HG03108 (cell line): ENCODE measurements at regions not wholly inside any gene's neighbourhood (a gene's known extent, or its start where the extent isn't known, plus 50 kb on each side); places are given as distances from the start of the nearest gene placed in this dataset.
"Not testable (repeated sequence)": the region's sequence is repeated elsewhere in the genome, so short reads cannot be mapped to it uniquely, and the experiment has no call there.

Source experiments
- ATAC-seq: cut with Tn5 transposase; IDR thresholded peaks from one replicate; pipeline ENCODE4 v1.9.1; 2021; ENCODE audit warnings: moderate library complexity; ENCODE audit not compliant: unreplicated experiment

DNA sequence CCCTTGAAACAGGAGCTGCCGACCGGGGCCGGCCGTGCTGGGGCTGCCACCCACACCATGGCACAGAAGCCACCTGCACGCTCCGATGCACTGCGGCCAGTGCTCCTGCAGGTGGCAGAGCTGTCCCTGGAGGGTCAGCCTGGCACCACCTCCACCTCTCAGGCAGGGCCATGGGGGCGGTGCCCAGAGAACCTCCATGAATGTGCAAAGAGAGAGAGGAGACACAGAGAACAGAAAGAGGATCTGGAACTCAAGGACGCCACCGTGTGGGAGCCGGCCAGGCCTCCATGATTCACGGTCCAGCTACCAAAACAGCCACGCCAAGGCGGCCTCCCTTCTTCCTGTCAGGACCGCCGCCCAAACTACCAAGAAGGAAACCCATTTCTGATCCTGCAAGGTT, 5397.7 kb upstream of the TPTE start:
- ATAC-seq, result peak; percentile 46

DNA sequence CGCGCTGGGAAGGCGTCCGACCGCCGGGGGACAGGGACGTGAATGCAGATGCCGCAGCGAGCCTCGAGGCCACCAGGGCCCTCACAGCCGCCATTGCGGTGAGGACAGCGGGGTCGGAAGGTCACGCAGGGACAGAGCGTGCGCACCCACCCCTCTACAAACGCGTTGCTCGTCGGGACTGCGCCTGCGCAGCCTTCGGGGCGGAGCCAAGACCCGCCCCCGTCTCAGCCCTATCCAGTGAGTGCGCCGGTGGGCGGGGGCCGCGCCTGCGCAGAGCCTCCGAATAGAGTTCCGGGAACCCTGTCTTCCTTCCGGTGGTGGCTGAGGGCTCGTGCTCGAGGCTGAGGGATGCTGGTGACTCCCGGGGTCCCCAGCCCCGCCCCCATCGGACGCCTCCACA, 5393.1 kb upstream of the TPTE start:
- ATAC-seq, result peak; percentile 93

DNA sequence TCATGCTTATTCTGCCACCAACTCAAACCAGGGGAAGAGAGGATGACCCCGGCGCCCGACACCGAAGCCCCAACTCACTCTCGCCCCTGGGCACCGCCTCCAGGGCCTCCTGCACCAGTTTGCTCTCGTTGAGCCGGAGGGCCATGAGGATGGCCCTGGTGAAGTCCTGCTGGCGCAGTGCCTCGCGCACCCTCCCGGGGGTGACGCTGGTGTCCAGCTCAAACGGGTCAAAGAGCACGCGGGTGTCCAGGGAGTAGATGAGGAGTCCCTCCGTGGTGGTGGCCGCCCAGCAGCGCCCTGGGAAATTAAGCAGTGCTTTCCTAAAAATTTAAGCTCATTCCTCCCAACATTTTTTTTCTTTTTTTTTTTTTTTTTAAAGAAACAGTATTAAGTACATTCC, 5387.6 kb upstream of the TPTE start:
- not testable (repeated sequence) for ATAC-seq

- not testable (repeated sequence) for ATAC-seq
Measured at GRCh38 chr21:5136406-5136805, 5385.0 kb upstream of the TPTE start.

DNA sequence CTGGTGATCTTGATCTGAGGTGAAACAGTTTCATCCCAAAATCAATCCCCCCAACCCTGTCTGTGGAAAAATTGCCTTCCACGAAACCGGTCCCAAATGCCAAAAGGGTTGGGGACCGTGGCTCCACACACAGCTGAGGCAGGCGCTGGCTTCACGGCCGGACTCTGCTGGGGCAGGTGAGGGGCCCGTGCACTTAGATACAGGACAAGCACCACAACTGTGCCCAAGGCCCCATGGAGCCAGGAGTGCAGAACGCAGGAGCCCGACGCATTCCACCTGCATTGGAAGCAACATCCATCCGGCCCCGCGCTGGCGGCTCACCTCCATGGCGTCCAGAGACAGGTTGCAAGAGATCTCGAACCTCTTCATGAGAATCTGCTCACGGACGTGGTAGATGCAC, 5384.4 kb upstream of the TPTE start:
- ATAC-seq, result not testable (repeated sequence)

DNA sequence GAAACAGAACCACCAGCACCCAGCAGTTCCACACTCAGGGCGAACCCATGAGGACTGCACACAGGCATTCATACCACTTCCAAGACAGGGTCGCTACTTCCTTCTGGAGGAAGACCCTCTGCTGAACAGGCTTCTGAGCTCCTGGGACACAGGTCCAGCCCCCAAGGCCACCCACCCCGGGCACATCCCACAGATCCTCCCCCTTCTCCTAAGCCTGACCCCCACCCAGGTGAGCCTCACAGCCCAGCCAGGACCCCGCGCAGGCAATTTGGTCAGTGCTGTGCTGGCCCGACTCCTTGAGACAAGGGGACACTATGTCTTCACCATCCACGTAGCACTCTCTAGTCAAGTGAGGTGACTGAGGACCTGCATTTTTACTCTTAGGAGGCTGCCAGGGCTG, 5382.7 kb upstream of the TPTE start:
- ATAC-seq, result not testable (repeated sequence)

DNA sequence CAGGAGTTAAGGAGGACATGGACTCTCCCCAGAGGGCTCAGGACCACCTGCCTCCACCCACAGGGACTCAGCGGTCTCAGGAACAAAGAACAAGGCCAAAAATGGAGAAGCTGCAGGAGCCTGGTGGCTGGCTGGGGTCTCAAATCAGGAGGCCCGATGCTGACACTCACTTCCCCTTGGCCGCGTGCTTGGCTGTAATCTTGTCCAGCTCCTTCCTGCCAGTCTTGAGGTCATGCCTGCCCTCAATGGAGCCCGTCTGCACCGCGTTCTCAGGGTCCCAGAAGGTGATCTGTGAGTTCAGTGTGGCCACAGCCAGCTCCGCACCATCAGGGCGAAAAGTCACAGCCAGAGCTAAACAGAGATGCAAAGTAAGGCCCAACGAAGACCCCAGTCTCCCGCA, 5381.9 kb upstream of the TPTE start:
- ATAC-seq, result not testable (repeated sequence)

GRCh38 chr21:5143011-5143410, 5378.4 kb upstream of the TPTE start:
- not testable (repeated sequence) for ATAC-seq

DNA sequence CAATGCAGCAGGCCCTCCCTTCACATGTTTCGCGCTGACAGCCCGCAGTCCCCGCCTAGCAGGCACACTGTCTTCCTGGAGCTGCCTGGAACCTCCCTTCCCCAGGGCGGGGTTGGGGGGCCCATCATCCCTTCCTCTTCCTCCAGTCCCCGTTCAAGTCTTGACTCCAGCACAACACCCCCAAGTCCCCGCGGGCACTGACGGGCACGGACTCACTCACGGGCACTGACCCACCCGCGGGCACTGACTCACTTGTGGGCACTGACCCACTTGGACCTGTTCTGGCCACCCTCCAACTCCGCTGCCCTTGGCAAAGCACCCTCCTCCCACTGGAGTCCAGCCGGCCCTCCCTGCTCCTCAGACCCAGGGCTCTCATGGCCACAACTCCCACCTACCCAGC, 5376.7 kb upstream of the TPTE start:
- not testable (repeated sequence) for ATAC-seq

GRCh38 chr21:5147685-5148084, 5373.7 kb upstream of the TPTE start:
- not testable (repeated sequence) for ATAC-seq

DNA sequence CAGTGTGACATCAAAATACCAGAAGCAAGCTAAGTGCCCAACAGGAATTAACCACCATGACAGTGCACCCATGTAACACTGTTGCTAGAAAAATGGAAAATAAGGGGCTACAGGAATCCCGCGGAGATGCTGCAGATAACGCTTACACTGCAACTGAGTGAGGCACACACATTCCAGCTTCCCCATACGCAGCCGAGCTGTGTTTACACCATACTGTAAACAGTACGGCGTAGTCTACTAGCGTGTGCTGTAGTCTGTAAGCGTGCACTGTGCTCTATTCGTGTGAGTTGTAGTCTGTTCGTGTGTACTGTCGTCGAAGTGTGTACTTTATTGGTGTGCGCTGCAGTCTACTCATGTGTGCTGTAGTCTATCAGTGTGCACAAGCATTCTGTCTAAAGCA, 5372.2 kb upstream of the TPTE start:
- ATAC-seq, result not testable (repeated sequence)

DNA sequence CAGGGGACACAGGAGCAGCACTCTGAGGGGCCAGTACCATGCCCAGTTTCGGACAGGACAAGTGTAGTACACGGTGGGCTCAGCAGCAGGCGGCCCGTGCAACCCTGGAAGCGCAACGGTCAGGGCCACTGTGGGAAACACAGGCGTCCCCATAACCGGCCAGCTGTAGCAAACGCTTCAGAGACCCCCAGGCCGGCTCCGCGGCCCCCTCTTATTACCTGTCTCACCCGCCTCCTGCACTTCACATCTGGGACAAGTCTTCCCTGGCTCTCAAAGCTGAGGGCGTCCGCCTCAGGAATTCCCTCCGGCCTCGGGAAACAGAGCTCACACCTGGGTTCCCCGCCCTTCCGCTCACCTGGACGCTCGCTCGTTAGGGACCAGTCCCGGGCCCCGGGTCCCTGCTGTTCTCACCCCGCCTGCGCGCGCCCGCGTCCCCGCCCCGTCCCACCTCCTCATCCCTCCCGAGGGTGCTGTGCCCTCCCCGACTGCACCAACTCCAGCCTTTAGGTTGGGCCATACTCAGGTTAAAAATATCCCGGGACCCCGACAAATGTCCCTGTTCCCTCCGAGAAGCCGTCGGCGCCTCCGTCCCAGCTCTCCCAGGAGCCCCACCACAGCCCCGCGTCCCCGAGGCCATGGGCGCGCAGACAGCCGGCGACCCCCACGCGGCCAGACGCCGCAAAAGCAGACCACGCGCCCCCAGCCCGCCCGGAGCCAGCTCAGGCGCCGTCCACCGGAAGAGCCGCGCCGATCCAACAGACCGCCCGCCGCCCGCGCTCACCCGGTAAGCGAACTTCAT, 5367.3 kb upstream of the TPTE start:
- not testable (repeated sequence) for ATAC-seq

DNA sequence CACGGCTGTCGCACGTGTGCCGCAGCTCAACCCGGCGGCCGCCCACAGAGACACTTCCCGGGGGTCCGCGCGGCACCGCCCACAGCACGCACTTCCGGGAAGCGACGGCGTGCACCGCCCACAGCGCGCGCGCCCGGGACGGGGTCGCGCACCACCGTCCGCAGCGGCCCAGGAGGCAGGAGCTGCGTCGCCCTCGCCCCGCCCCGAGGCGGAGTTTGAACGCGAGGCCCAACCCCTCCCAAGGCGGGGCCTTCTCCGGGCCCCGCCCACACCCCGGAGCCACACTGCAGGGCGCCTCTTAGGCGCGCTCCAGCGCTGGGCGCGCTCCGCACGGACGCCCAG, 5366.8 kb upstream of the TPTE start:
- peak; percentile 95 for ATAC-seq

DNA sequence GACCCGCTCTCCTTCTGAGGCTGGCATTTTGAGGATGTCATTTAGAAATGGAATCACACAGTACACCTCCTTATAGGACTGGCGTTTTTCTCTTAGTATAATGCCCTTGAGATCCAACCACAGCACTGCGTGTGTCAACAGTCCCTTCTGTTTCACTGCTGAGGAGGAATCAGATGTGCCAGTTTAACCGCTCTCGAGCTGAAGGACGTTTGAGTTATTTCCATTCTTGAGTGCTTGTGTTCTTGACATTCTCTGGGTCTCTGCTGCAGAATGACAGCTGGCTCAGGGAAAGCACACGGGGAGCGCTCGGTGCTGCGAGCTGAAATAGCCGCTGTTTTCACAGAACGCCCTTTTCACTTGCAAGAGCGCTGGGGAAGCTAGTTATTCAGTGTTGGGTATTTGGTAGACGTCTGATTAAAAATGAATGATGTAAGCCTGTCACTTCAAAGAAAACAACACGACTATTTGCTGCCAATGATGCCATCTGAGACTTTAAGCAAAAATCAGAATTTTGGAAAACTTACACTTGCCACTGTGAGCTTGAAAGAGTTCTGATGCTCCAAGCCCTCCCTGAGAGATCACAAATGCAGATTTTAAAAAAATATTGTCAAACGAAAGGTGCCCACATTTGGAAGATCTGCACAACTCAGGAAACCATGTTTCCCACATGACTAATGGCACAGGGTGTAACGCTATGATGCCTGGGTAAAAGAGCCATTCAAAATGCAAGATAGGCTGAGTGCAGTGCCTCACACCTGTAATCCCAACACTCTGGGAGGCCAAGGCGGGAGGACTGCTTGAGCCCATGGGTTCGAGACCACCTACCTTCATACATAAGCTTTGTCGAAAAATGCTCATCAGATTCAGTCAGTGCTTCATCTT, 5358.4 kb upstream of the TPTE start:
- not testable (repeated sequence) for ATAC-seq

DNA sequence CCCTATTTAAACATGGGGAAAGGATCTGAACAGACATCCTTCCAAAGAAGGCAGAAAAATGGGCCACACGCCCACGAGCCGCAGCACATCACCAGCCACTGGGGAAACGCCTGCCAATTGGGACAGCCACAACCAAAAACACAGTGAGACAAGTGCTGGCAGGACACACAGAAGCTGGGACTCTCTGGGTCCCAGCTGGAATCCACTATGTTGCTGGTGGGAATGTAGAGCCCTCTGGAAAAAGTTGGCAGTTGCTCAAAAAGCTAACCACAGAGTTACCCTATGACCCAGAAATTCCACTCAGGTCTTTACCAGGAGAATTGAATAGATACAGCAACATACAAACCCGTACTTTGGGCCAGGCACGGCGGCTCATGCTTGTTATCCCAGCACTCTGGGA, 5355.6 kb upstream of the TPTE start:
- not testable (repeated sequence) for ATAC-seq
